NCI-H2029 treated with DMSO at 0.1 percent for 48 hours (cell line): ENCODE measurements at regions not wholly inside any gene's neighbourhood (a gene's known extent, or its start where the extent isn't known, plus 50 kb on each side); places are given as distances from the start of the nearest gene placed in this dataset.
"Not testable (repeated sequence)": the region's sequence is repeated elsewhere in the genome, so short reads cannot be mapped to it uniquely, and the experiment has no call there.

Experiments
- DNase-seq: peaks from one replicate; lab custom pipeline; 2025; lab: John Stamatoyannopoulos, UW

GRCh38 chr3:10625323-10625722 lies 119.9 kb upstream of the ATP2B2 start:
- no peak for DNase-seq

GRCh38 chr3:10627884-10628572 lies 122.6 kb upstream of the ATP2B2 start:
- no peak for DNase-seq

GRCh38 chr3:10628891-10629670 lies 123.7 kb upstream of the ATP2B2 start:
- DNase-seq = no peak

- no peak for DNase-seq
Observed at GRCh38 chr3:10629671-10630040, 124.3 kb upstream of the ATP2B2 start.

GRCh38 chr3:10631224-10631623 lies 125.8 kb upstream of the ATP2B2 start:
- DNase-seq = no peak

GRCh38 chr3:10632125-10632524 lies 126.7 kb upstream of the ATP2B2 start:
- DNase-seq = no peak

GRCh38 chr3:10632741-10633140 lies 127.4 kb upstream of the ATP2B2 start:
- DNase-seq = no peak

- no peak for DNase-seq
Observed at GRCh38 chr3:10635446-10636076, 130.2 kb upstream of the ATP2B2 start.

GRCh38 chr3:10637342-10637741 lies 132.0 kb upstream of the ATP2B2 start:
- no peak for DNase-seq

GRCh38 chr3:10638466-10638865 lies 133.1 kb upstream of the ATP2B2 start:
- DNase-seq = no peak

- DNase-seq = no peak
Observed at GRCh38 chr3:10641760-10642159, 136.4 kb upstream of the ATP2B2 start.

GRCh38 chr3:10644189-10644588 lies 138.8 kb upstream of the ATP2B2 start:
- no peak for DNase-seq

GRCh38 chr3:10645800-10646199 lies 140.4 kb upstream of the ATP2B2 start:
- no peak for DNase-seq

GRCh38 chr3:10646531-10647335 lies 141.3 kb upstream of the ATP2B2 start:
- DNase-seq = no peak

- DNase-seq = no peak
Observed at GRCh38 chr3:10647376-10647775, 142.0 kb upstream of the ATP2B2 start.

- DNase-seq = no peak
Observed at GRCh38 chr3:10648181-10648580, 142.8 kb upstream of the ATP2B2 start.

- DNase-seq = not testable (repeated sequence)
Observed at GRCh38 chr3:10649463-10649862, 144.1 kb upstream of the ATP2B2 start.

- no peak for DNase-seq
Observed at GRCh38 chr3:10651506-10651905, 146.1 kb upstream of the ATP2B2 start.

- no peak for DNase-seq
Observed at GRCh38 chr3:10653241-10653640, 147.9 kb upstream of the ATP2B2 start.

- no peak for DNase-seq
Observed at GRCh38 chr3:10653866-10654611, 148.7 kb upstream of the ATP2B2 start.

- no peak for DNase-seq
Observed at GRCh38 chr3:10655105-10655504, 149.7 kb upstream of the ATP2B2 start.

GRCh38 chr3:10657339-10657738 lies 152.0 kb upstream of the ATP2B2 start:
- not testable (repeated sequence) for DNase-seq
